HCT116 (cell line): ENCODE measurements at regions not wholly inside any gene's neighbourhood (a gene's known extent, or its start where the extent isn't known, plus 50 kb on each side); places are given as distances from the start of the nearest gene placed in this dataset.

ENCODE experiments used
- ATAC-seq: fragments of 200-7000 bp; cut with Tn5 transposase; 2 replicates; pipeline ENCODE4 v1.9.1; 2020; ENCODE audit warnings: mild to moderate bottlenecking, moderate library complexity
- BruUV-seq: library from RNA; stranded (reverse); fragments of 400-500 nt; replicated peaks from 2 replicates; lab custom pipeline; 2021; lab: Mats Ljungman, UMichigan
- CTCF ChIA-PET: fragments of 300-600 bp; sonication (Branson Sonifier 250); formaldehyde crosslinking; loops from one replicate; lab custom pipeline; 2021; ENCODE audit warnings: antibody characterized with exemption; lab: Charles Lee
- POLR2A ChIA-PET: fragments of 300-600, 350-600 bp; sonication (Branson Sonifier 250); formaldehyde crosslinking; loops from one replicate; lab custom pipeline; 2021; ENCODE audit warnings: antibody characterized with exemption; lab: Charles Lee
- RAD21 ChIA-PET, 2 experiments: fragments of 300-600 bp; sonication (Branson Sonifier 250); formaldehyde crosslinking; loops; one replicate each; lab custom pipeline; 2023; ENCODE audit warnings: low total read pairs in 2 of 2; ENCODE audit not compliant: uncharacterized antibody in 2 of 2, unreplicated experiment in 2 of 2, low non-redundant PET in 1 of 2; lab: Charles Lee
- DNase-seq: peaks from one replicate; pipeline ENCODE4 v3.0.0-alpha.2; 2010; ENCODE audit warnings: low read depth, low spot score
- H2AFZ ChIP-seq: fragments of 200-600 bp; shearing (Covaris generic), sonication (generic); 2 replicates; pipeline ENCODE4 v1.6.1; 2017; ENCODE audit warnings: low read depth, mixed run types, mixed read lengths, antibody characterized with exemption, low read length; ENCODE audit not compliant: poor library complexity, severe bottlenecking
- H3K27ac ChIP-seq: 2 replicates; pipeline ENCODE4 v1.5.1; 2012; ENCODE audit warnings: low read depth, low read length
- H3K27me3 ChIP-seq: fragments of 200-600 bp; sonication (generic); 2 replicates; pipeline ENCODE4 v1.6.1; 2016; ENCODE audit warnings: mixed run types, low read length, mixed read lengths; ENCODE audit not compliant: insufficient read depth
- H3K36me3 ChIP-seq, 2 experiments: fragments of 200-500 bp in 1 of 2; fragments of 200-600 bp in 1 of 2; sonication (Bioruptor generic) in 1 of 2; sonication (generic) in 1 of 2; 2 replicates each; pipeline versions ENCODE4 v1.5.1 to v1.6.1; 2014 to 2016; ENCODE audit warnings: low read length in 2 of 2, inconsistent platforms in 1 of 2, mixed read lengths in 1 of 2, mixed run types in 1 of 2; ENCODE audit not compliant: insufficient read depth in 2 of 2, control insufficient read depth in 1 of 2
- H3K4me1 ChIP-seq, 2 experiments: fragments of 200-600 bp in 1 of 2; sonication (generic) in 1 of 2; 2 replicates each; pipeline versions ENCODE4 v1.5.1 to v1.6.1; 2012 to 2017; ENCODE audit warnings: low read length in 2 of 2, inconsistent platforms in 1 of 2, mild to moderate bottlenecking in 1 of 2, mixed read lengths in 1 of 2, mixed run types in 1 of 2, moderate library complexity in 1 of 2; ENCODE audit not compliant: insufficient read depth in 2 of 2, control insufficient read depth in 1 of 2
- H3K4me2 ChIP-seq: fragments of 200-600 bp; sonication (generic); 2 replicates; pipeline ENCODE4 v1.6.1; 2017; ENCODE audit warnings: mixed run types, low read length, mixed read lengths
- H3K4me3 ChIP-seq, 2 experiments: fragments of 200-600 bp in 1 of 2; sonication (generic) in 1 of 2; replicated peaks in 1 of 2; 2 replicates each; pipeline ENCODE4 v1.5.1; 2011 to 2016; ENCODE audit warnings: low read length in 2 of 2, control low read depth in 1 of 2, low read depth in 1 of 2, mild to moderate bottlenecking in 1 of 2, mixed read lengths in 1 of 2, mixed run types in 1 of 2
- H3K79me2 ChIP-seq: fragments of 200-600 bp; sonication (generic); 2 replicates; pipeline ENCODE4 v1.6.1; 2017; ENCODE audit warnings: mild to moderate bottlenecking, mixed run types, low read length, moderate library complexity, mixed read lengths; ENCODE audit not compliant: insufficient read depth
- H3K9ac ChIP-seq: fragments of 200-600 bp; sonication (generic); 2 replicates; pipeline ENCODE4 v1.6.1; 2016; ENCODE audit warnings: low read length, mixed read lengths
- H3K9me2 ChIP-seq: fragments of 200-600 bp; sonication (generic), shearing (Covaris generic); 2 replicates; pipeline ENCODE4 v1.6.1; 2017; ENCODE audit warnings: mixed run types, mild to moderate bottlenecking, moderate library complexity; ENCODE audit not compliant: insufficient read depth
- H3K9me3 ChIP-seq, 2 experiments: fragments of 200-500 bp in 1 of 2; fragments of 200-600 bp in 1 of 2; sonication (Bioruptor generic) in 1 of 2; sonication (generic) in 1 of 2; 2 replicates each; pipeline ENCODE4 v1.6.1; 2014 to 2017; ENCODE audit warnings: low read length in 2 of 2, mixed read lengths in 2 of 2, inconsistent platforms in 1 of 2, low read depth in 1 of 2, mild to moderate bottlenecking in 1 of 2, mixed run types in 1 of 2, moderate library complexity in 1 of 2; ENCODE audit not compliant: control insufficient read depth in 1 of 2, insufficient read depth in 1 of 2
- H4K20me1 ChIP-seq: fragments of 200-600 bp; sonication (generic), shearing (Covaris generic); 2 replicates; pipeline ENCODE4 v1.6.1; 2017; ENCODE audit warnings: mixed run types, mild to moderate bottlenecking, moderate library complexity; ENCODE audit not compliant: insufficient read depth
- CEBPB ChIP-seq: IDR thresholded peaks from 2 replicates; pipeline ENCODE4 v1.6.1; 2012; ENCODE audit warnings: low read depth
- CTCF ChIP-seq, 3 experiments: fragments of 200-600 bp in 1 of 3; sonication (generic) in 1 of 3; IDR thresholded peaks in 2 of 3; conservative IDR thresholded peaks in 1 of 3; 2 replicates each; pipeline ENCODE4 v1.5.1; 2012 to 2017; ENCODE audit warnings: low read depth in 2 of 3, low read length in 2 of 3, antibody characterized with exemption in 1 of 3, borderline replicate concordance in 1 of 3, control low read depth in 1 of 3, mild to moderate bottlenecking in 1 of 3, mixed read lengths in 1 of 3, mixed run types in 1 of 3, moderate library complexity in 1 of 3; ENCODE audit not compliant: insufficient read depth in 1 of 3
- EGR1 ChIP-seq: IDR thresholded peaks from 2 replicates; pipeline ENCODE4 v1.6.1; 2012; ENCODE audit warnings: low read depth
- ELF1 ChIP-seq: IDR thresholded peaks from 2 replicates; pipeline ENCODE4 v1.6.1; 2012; ENCODE audit warnings: low read depth, borderline replicate concordance
- EZH2 ChIP-seq: fragments of 200-600 bp; sonication (generic); IDR thresholded peaks from 2 replicates; pipeline ENCODE4 v1.6.1; 2017; ENCODE audit warnings: antibody characterized with exemption, mixed run types
- EZH2phosphoT487 ChIP-seq: fragments of 200-600 bp; IDR thresholded peaks from 2 replicates; pipeline ENCODE4 v1.6.1; 2018; ENCODE audit warnings: antibody characterized with exemption, borderline replicate concordance
- FOSL1 ChIP-seq: IDR thresholded peaks from 2 replicates; pipeline ENCODE4 v1.6.1; 2012; ENCODE audit warnings: low read depth
- JUND ChIP-seq: IDR thresholded peaks from 2 replicates; pipeline ENCODE4 v1.6.1; 2012
- POLR2A ChIP-seq: IDR thresholded peaks from 2 replicates; pipeline ENCODE4 v1.7.0; 2011; ENCODE audit warnings: borderline replicate concordance; ENCODE audit not compliant: insufficient read depth, insufficient read length; ENCODE audit errors: extremely low read depth
- RAD21 ChIP-seq: IDR thresholded peaks from 2 replicates; pipeline ENCODE4 v1.6.1; 2012; ENCODE audit warnings: low read depth, mild to moderate bottlenecking
- SRF ChIP-seq: IDR thresholded peaks from 2 replicates; pipeline ENCODE4 v1.6.1; 2012; ENCODE audit warnings: low read depth
- YY1 ChIP-seq: IDR thresholded peaks from 2 replicates; pipeline ENCODE4 v1.6.1; 2011; ENCODE audit warnings: low read length, low read depth, moderate library complexity, mild to moderate bottlenecking; ENCODE audit not compliant: insufficient replicate concordance; ENCODE audit errors: extremely low read depth
- ZFX ChIP-seq: fragments of 450-650 bp; IDR thresholded peaks from 2 replicates; pipeline ENCODE4 v1.6.1; 2017
- intact Hi-C: fragments of 100-400 bp; cut with micrococcal nuclease; formaldehyde crosslinking; loops from 2 replicates; pipeline ENCODE4 v1.10.0; 2022
- TF ChIP-seq, protein P1 (sequence below): IDR thresholded peaks from 2 replicates; pipeline ENCODE4 v1.6.1; 2011; ENCODE audit warnings: mild to moderate bottlenecking, low read length, moderate library complexity; ENCODE audit not compliant: insufficient replicate concordance; ENCODE audit errors: extremely low read depth
- TF ChIP-seq, protein P2 (sequence below): IDR thresholded peaks from 2 replicates; pipeline ENCODE4 v1.6.1; 2012

DNA sequence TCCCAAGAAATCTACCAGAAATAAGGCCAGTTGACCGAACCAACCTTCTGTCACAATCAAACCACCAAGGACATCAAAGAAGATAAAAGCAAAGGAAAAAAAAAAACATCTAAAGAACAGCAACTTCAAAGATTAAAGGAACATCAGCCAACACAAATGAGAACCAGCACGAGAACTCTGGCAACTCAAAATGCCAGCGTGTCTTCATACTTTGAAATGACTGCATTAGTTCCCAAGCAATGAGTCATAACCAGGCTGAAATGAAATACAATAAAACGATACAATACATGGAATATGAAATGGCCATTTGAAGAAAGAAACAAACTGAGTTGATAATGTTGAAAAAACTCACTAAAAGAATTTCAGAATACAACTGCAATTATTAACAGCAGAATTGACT is 611.6 kb upstream of the GRIA3 start:
- Histone ChIP-seq H3K4me1 (no peaks in the 10 kb centered on the region), H3K4me2 (no peak overlapping the region), H3K79me2 (no peaks in the 10 kb centered on the region), H3K36me3 (no peaks in the 10 kb centered on the region), H3K9me2 (no peaks in the 10 kb centered on the region), H2AFZ (no peak overlapping the region), H3K4me3 (no peak overlapping the region), H4K20me1 (no peaks in the 10 kb centered on the region), H3K9me3 (no peaks in the 10 kb centered on the region), H3K9ac (no peak overlapping the region), H3K27me3 (no peaks in the 10 kb centered on the region), H3K27ac (no peak overlapping the region)
- intact Hi-C loops = no loop called here
- ATAC-seq (no peak), DNase-seq (no peak)
- TF ChIP-seq POLR2A (no peak), SRF (no peak)
- ChIA-PET POLR2A (no interaction called here), RAD21 (no interaction called here), CTCF (no interaction called here)
- BruUV-seq = no TSS peak

- Histone ChIP-seq H3K27ac (no peak overlapping the region), H3K9ac (no peak overlapping the region), H3K79me2 (no peaks in the 10 kb centered on the region), H4K20me1 (no peaks in the 10 kb centered on the region), H3K27me3 (no peaks in the 10 kb centered on the region), H2AFZ (no peak overlapping the region), H3K9me2 (no peaks in the 10 kb centered on the region), H3K36me3 (no peaks in the 10 kb centered on the region), H3K9me3 (no peaks in the 10 kb centered on the region), H3K4me1 (no peaks in the 10 kb centered on the region), H3K4me3 (no peak overlapping the region), H3K4me2 (no peak overlapping the region)
- ATAC-seq (no peak), DNase-seq (no peak)
- RAD21 ChIA-PET = no interaction called here
- CTCF ChIA-PET = no interaction called here
- BruUV-seq = no TSS peak
- intact Hi-C loops = no loop called here
- POLR2A ChIA-PET = no interaction called here
- TF ChIP-seq POLR2A (no peak), SRF (no peak), FOSL1 (no peak), YY1 (no peak), CTCF (IDR thresholded peaks at IDR 0.05 in 2 of 3, conservative IDR thresholded peaks at IDR 0.05 in 1 of 3; ENCODE audit: borderline replicate concordance in 1 of 3, insufficient read depth in 1 of 3, low read depth in 2 of 3, low read length in 2 of 3) (no peak), ELF1 (no peak), JUND (no peak), CEBPB (no peak), EZH2phosphoT487 (no peak), ZFX (no peak), RAD21 (no peak), EZH2 (no peak), EGR1 (no peak)
- TF ChIP-seq, protein P1, sequence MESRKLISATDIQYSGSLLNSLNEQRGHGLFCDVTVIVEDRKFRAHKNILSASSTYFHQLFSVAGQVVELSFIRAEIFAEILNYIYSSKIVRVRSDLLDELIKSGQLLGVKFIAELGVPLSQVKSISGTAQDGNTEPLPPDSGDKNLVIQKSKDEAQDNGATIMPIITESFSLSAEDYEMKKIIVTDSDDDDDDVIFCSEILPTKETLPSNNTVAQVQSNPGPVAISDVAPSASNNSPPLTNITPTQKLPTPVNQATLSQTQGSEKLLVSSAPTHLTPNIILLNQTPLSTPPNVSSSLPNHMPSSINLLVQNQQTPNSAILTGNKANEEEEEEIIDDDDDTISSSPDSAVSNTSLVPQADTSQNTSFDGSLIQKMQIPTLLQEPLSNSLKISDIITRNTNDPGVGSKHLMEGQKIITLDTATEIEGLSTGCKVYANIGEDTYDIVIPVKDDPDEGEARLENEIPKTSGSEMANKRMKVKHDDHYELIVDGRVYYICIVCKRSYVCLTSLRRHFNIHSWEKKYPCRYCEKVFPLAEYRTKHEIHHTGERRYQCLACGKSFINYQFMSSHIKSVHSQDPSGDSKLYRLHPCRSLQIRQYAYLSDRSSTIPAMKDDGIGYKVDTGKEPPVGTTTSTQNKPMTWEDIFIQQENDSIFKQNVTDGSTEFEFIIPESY = no peak
- TF ChIP-seq, protein P2, sequence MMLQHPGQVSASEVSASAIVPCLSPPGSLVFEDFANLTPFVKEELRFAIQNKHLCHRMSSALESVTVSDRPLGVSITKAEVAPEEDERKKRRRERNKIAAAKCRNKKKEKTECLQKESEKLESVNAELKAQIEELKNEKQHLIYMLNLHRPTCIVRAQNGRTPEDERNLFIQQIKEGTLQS = no peak
These were observed 605.0 kb upstream of the GRIA3 start for GRCh38 chrX:122579036-122579435.
